Parathyroid adenoma (tissue), 2 donors: ENCODE measurements at regions not wholly inside any gene's neighbourhood (a gene's known extent, or its start where the extent isn't known, plus 50 kb on each side); places are given as distances from the start of the nearest gene placed in this dataset.

Experiments used
- H2AFZ ChIP-seq: fragments of 300-600 bp; sonication (generic); one replicate; pipeline ENCODE4 v1.7.0; 2017; ENCODE audit warnings: antibody characterized with exemption, mild to moderate bottlenecking
- H3K27ac ChIP-seq: fragments of 300-600 bp; sonication (generic); one replicate; pipeline ENCODE4 v1.7.0; 2017
- H3K27me3 ChIP-seq: fragments of 300-600 bp; sonication (generic); one replicate; pipeline ENCODE4 v1.7.0; 2017; ENCODE audit warnings: low read length; ENCODE audit not compliant: control insufficient read depth, insufficient read depth
- H3K36me3 ChIP-seq: fragments of 300-600 bp; sonication (generic); one replicate; pipeline ENCODE4 v1.7.0; 2017; ENCODE audit warnings: low read length; ENCODE audit not compliant: control insufficient read depth, insufficient read depth
- H3K4me1 ChIP-seq: fragments of 300-600 bp; sonication (generic); one replicate; pipeline ENCODE4 v1.7.0; 2017; ENCODE audit warnings: control low read depth
- H3K4me2 ChIP-seq: fragments of 300-600 bp; sonication (generic); one replicate; pipeline ENCODE4 v1.7.0; 2017; ENCODE audit warnings: low read length
- H3K4me3 ChIP-seq: fragments of 300-600 bp; sonication (generic); one replicate; pipeline ENCODE4 v1.7.0; 2017; ENCODE audit warnings: low read depth, low read length
- H3K79me2 ChIP-seq: fragments of 300-600 bp; sonication (generic); one replicate; pipeline ENCODE4 v1.7.0; 2017; ENCODE audit warnings: control low read depth
- H3K9ac ChIP-seq: fragments of 300-600 bp; sonication (generic); one replicate; pipeline ENCODE4 v1.7.0; 2017; ENCODE audit warnings: mild to moderate bottlenecking
- H3K9me3 ChIP-seq: fragments of 300-600 bp; sonication (generic); one replicate; pipeline ENCODE4 v1.7.0; 2017; ENCODE audit warnings: low read length; ENCODE audit not compliant: control insufficient read depth
- CTCF ChIP-seq: fragments of 300-600 bp; sonication (generic); IDR thresholded peaks from one replicate; pipeline ENCODE4 v1.7.0; 2017; ENCODE audit warnings: antibody characterized with exemption, mild to moderate bottlenecking
- donor health status: primary hyperparathyroidism.

GRCh38 chr15:47333734-47334133 lies 383.6 kb upstream of the SEMA6D start:
- Histone ChIP-seq H3K9me3 (no peaks in the 10 kb centered on the region), H3K27ac (peak overlapping the region; percentile 71), H3K36me3 (no peaks in the 10 kb centered on the region), H3K27me3 (no peaks in the 10 kb centered on the region), H2AFZ (no peak overlapping the region), H3K4me2 (no peak overlapping the region), H3K79me2 (no peaks in the 10 kb centered on the region), H3K9ac (no peak overlapping the region), H3K4me1 (peaks cover 28% of the 10 kb centered on the region), H3K4me3 (no peak overlapping the region)
- no peak for TF ChIP-seq CTCF

- Histone ChIP-seq H3K36me3 (no peaks in the 10 kb centered on the region), H3K27me3 (no peaks in the 10 kb centered on the region), H3K27ac (no peak overlapping the region), H3K4me3 (no peak overlapping the region), H3K4me1 (peaks cover 31% of the 10 kb centered on the region), H3K79me2 (no peaks in the 10 kb centered on the region), H3K4me2 (no peak overlapping the region), H3K9ac (no peak overlapping the region), H3K9me3 (no peaks in the 10 kb centered on the region), H2AFZ (no peak overlapping the region)
- TF ChIP-seq CTCF, result no peak
Measured at GRCh38 chr15:47334805-47335535, 382.3 kb upstream of the SEMA6D start.

- no peak overlapping the region for H3K9ac ChIP-seq
- no peaks in the 10 kb centered on the region for H3K9me3 ChIP-seq
- no peak overlapping the region for H3K27ac ChIP-seq
- H3K79me2 ChIP-seq, result no peaks in the 10 kb centered on the region
- no peak overlapping the region for H3K4me3 ChIP-seq
- H3K4me1 ChIP-seq, result peaks cover 26% of the 10 kb centered on the region
- H3K36me3 ChIP-seq, result no peaks in the 10 kb centered on the region
- no peak overlapping the region for H2AFZ ChIP-seq
- no peaks in the 10 kb centered on the region for H3K27me3 ChIP-seq
- TF ChIP-seq CTCF, result no peak
- H3K4me2 ChIP-seq, result no peak overlapping the region
Measured at GRCh38 chr15:47337106-47337505, 380.2 kb upstream of the SEMA6D start.

- Histone ChIP-seq H3K27ac (no peak overlapping the region), H3K4me2 (no peak overlapping the region), H3K4me1 (peaks cover 23% of the 10 kb centered on the region), H3K36me3 (no peaks in the 10 kb centered on the region), H3K9ac (no peak overlapping the region), H2AFZ (no peak overlapping the region), H3K4me3 (no peak overlapping the region), H3K27me3 (no peaks in the 10 kb centered on the region), H3K79me2 (no peaks in the 10 kb centered on the region), H3K9me3 (no peaks in the 10 kb centered on the region)
- TF ChIP-seq CTCF, result no peak
Measured at GRCh38 chr15:47337836-47338235, 379.5 kb upstream of the SEMA6D start.

GRCh38 chr15:47338771-47339170 lies 378.5 kb upstream of the SEMA6D start:
- H3K9me3 ChIP-seq, result no peaks in the 10 kb centered on the region
- H3K9ac ChIP-seq, result no peak overlapping the region
- H3K4me3 ChIP-seq, result no peak overlapping the region
- TF ChIP-seq CTCF, result no peak
- no peaks in the 10 kb centered on the region for H3K36me3 ChIP-seq
- peak overlapping the region; percentile 42 for H3K27ac ChIP-seq
- H3K79me2 ChIP-seq, result no peaks in the 10 kb centered on the region
- H3K4me1 ChIP-seq, result peaks cover 18% of the 10 kb centered on the region
- no peak overlapping the region for H2AFZ ChIP-seq
- H3K4me2 ChIP-seq, result no peak overlapping the region
- H3K27me3 ChIP-seq, result no peaks in the 10 kb centered on the region
